Chondrocyte (in vitro differentiated cells): ENCODE measurements at regions not wholly inside any gene's neighbourhood (a gene's known extent, or its start where the extent isn't known, plus 50 kb on each side); places are given as distances from the start of the nearest gene placed in this dataset.
"Not testable (repeated sequence)": the region's sequence is repeated elsewhere in the genome, so short reads cannot be mapped to it uniquely, and the experiment has no call there.

Experiments
- DNase-seq: peaks from one replicate; pipeline ENCODE4 v3.0.0; 2021; ENCODE audit warnings: mixed read lengths, low spot score
- H3K27ac Mint-ChIP-seq: one replicate; pipeline ENCODE4 v1.8.0; 2021; ENCODE audit warnings: mild to moderate bottlenecking, moderate library complexity, mixed read lengths; ENCODE audit not compliant: unreplicated experiment
- H3K27me3 Mint-ChIP-seq: 2 replicates; pipeline ENCODE4 v1.8.0; 2021; ENCODE audit warnings: low read depth, mixed read lengths
- H3K36me3 Mint-ChIP-seq: 2 replicates; pipeline ENCODE4 v1.8.0; 2021; ENCODE audit warnings: low read depth, mixed read lengths
- H3K4me1 Mint-ChIP-seq: 2 replicates; pipeline ENCODE4 v1.8.0; 2021; ENCODE audit warnings: low read depth, mild to moderate bottlenecking, mixed read lengths
- H3K4me3 Mint-ChIP-seq: one replicate; pipeline ENCODE4 v1.8.0; 2021; ENCODE audit warnings: mild to moderate bottlenecking, moderate library complexity, mixed read lengths; ENCODE audit not compliant: unreplicated experiment
- H3K9me3 Mint-ChIP-seq: 2 replicates; pipeline ENCODE4 v1.8.0; 2021; ENCODE audit warnings: low read depth, mixed read lengths
- CTCF ChIP-seq: fragments of 200-600 bp; sonication (generic); IDR thresholded peaks from 2 replicates; pipeline ENCODE4 v1.5.0; 2021; ENCODE audit warnings: antibody characterized with exemption, mild to moderate bottlenecking, moderate library complexity

DNA sequence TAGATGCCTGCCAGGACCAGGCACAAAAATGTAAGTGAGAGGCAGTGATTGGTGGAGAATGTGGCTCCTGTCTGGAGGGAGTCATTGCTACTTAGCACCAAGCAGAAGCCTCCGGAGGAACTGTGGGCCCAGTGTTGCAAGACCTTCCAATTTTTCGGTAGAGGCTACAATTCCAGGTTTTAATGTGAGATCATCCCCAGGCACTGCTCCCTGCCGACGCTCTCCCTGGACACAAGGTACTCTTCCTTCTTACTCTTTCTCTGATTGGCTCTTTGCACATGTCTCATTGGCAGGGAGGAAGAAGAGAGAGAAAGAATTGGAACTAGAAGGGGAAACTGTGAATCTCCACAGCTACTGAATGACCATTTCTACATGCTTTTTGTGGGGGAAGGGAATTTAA is 53.7 kb upstream of the EP300 start:
- DNase-seq = no peak
- Mint-ChIP-seq H3K4me3 (no peak overlapping the region), H3K4me1 (no peaks in the 10 kb centered on the region), H3K27me3 (peaks cover 7% of the 10 kb centered on the region), H3K9me3 (no peaks in the 10 kb centered on the region), H3K36me3 (no peaks in the 10 kb centered on the region), H3K27ac (peak overlapping the region; percentile 18)
- TF ChIP-seq CTCF = no peak

GRCh38 chr22:41039641-41040040 is 52.8 kb upstream of the EP300 start:
- H3K4me3 Mint-ChIP-seq, H3K36me3 Mint-ChIP-seq, H3K27ac Mint-ChIP-seq, H3K9me3 Mint-ChIP-seq, H3K27me3 Mint-ChIP-seq, H3K4me1 Mint-ChIP-seq, DNase-seq: not testable (repeated sequence)

- no peak for DNase-seq
- TF ChIP-seq CTCF = no peak
- Mint-ChIP-seq H3K4me1 (no peaks in the 10 kb centered on the region), H3K9me3 (no peaks in the 10 kb centered on the region), H3K27me3 (peaks cover 3% of the 10 kb centered on the region), H3K27ac (no peak overlapping the region), H3K36me3 (no peaks in the 10 kb centered on the region), H3K4me3 (no peak overlapping the region)
Observed at GRCh38 chr22:41040483-41040882, 51.9 kb upstream of the EP300 start.

GRCh38 chr22:41041532-41041931 is 50.9 kb upstream of the EP300 start:
- H3K9me3 Mint-ChIP-seq = no peaks in the 10 kb centered on the region
- no peaks in the 10 kb centered on the region for H3K4me1 Mint-ChIP-seq
- H3K27ac Mint-ChIP-seq = no peak overlapping the region
- peaks cover 3% of the 10 kb centered on the region for H3K27me3 Mint-ChIP-seq
- no peak overlapping the region for H3K4me3 Mint-ChIP-seq
- H3K36me3 Mint-ChIP-seq = no peaks in the 10 kb centered on the region
- DNase-seq = no peak
- no peak for TF ChIP-seq CTCF
